Osteoblast (primary cell): ENCODE measurements at regions not wholly inside any gene's neighbourhood (a gene's known extent, or its start where the extent isn't known, plus 50 kb on each side); places are given as distances from the start of the nearest gene placed in this dataset.
A peak's percentile ranks its signal among the peaks of the same experiment; 100 is the strongest.

Experiments
- DNase-seq: peaks from one replicate; pipeline ENCODE4 v3.0.0; 2011; ENCODE audit warnings: low spot score, mixed read lengths; ENCODE audit not compliant: insufficient read length; ENCODE audit errors: missing footprints
- H2AFZ ChIP-seq: 2 replicates; pipeline ENCODE4 v1.6.0; 2011; ENCODE audit warnings: mild to moderate bottlenecking, low read length
- H3K27ac ChIP-seq: 2 replicates; pipeline ENCODE4 v1.5.1; 2011; ENCODE audit warnings: mild to moderate bottlenecking, low read depth, low read length, moderate library complexity
- H3K27me3 ChIP-seq: 2 replicates; pipeline ENCODE4 v1.6.0; 2012; ENCODE audit warnings: mild to moderate bottlenecking, control low read depth, inconsistent platforms, low read length, moderate library complexity; ENCODE audit not compliant: insufficient read depth
- H3K36me3 ChIP-seq: 2 replicates; pipeline ENCODE4 v1.5.1; 2011; ENCODE audit warnings: mild to moderate bottlenecking, low read length, control low read depth, moderate library complexity; ENCODE audit not compliant: insufficient read depth
- H3K4me1 ChIP-seq: 2 replicates; pipeline ENCODE4 v1.5.1; 2011; ENCODE audit warnings: mild to moderate bottlenecking, low read length, control low read depth, moderate library complexity; ENCODE audit not compliant: insufficient read depth
- H3K4me2 ChIP-seq: 2 replicates; pipeline ENCODE4 v1.6.0; 2011; ENCODE audit warnings: mild to moderate bottlenecking, low read length; ENCODE audit not compliant: insufficient read depth
- H3K4me3 ChIP-seq: fragments of 200-600 bp; sonication (generic); 3 replicates; pipeline ENCODE4 v1.5.1; 2012; ENCODE audit warnings: mild to moderate bottlenecking, low read length, inconsistent platforms; ENCODE audit not compliant: insufficient read depth
- H3K79me2 ChIP-seq: 2 replicates; pipeline ENCODE4 v1.6.0; 2012; ENCODE audit warnings: mild to moderate bottlenecking, low read length, control low read depth, inconsistent platforms; ENCODE audit not compliant: insufficient read depth
- H3K9me3 ChIP-seq: 2 replicates; pipeline ENCODE4 v1.5.1; 2011; ENCODE audit warnings: low read depth, low read length, control low read depth
- H4K20me1 ChIP-seq: 2 replicates; pipeline ENCODE4 v1.6.0; 2012; ENCODE audit warnings: mild to moderate bottlenecking, low read length, control low read depth; ENCODE audit not compliant: insufficient read depth
- TF ChIP-seq, protein P1 (sequence below): IDR thresholded peaks from 2 replicates; pipeline ENCODE4 v1.5.1; 2011; ENCODE audit warnings: mild to moderate bottlenecking, low read depth, low read length, moderate library complexity; ENCODE audit errors: extremely low read depth

DNA sequence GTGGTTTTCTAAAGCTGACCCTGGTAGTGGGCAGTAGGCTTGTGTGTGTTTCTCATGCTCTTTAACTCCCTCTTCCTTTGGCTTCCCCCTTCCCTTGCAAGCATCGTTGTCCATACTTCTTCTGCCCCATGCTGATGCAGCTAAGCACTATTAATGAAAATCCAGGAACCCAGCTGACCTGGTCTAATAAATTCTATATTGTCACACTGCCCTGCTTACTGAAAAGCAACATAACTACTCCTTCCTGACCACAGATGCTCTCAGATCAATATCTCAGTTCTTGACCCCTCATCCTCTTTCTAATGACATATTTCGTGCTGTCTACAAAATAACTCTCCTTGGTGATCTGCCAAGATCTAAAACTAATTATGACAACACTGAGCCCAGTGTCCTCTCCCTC is 405.5 kb downstream of the EFNA5 start:
- H3K9me3 ChIP-seq = no peaks in the 10 kb centered on the region
- H3K79me2 ChIP-seq = no peaks in the 10 kb centered on the region
- H3K4me3 ChIP-seq = no peak overlapping the region
- no peak for DNase-seq
- H2AFZ ChIP-seq = no peak overlapping the region
- H3K27ac ChIP-seq = no peak overlapping the region
- no peak overlapping the region for H3K4me2 ChIP-seq
- H3K27me3 ChIP-seq = no peaks in the 10 kb centered on the region
- TF ChIP-seq, protein P1, sequence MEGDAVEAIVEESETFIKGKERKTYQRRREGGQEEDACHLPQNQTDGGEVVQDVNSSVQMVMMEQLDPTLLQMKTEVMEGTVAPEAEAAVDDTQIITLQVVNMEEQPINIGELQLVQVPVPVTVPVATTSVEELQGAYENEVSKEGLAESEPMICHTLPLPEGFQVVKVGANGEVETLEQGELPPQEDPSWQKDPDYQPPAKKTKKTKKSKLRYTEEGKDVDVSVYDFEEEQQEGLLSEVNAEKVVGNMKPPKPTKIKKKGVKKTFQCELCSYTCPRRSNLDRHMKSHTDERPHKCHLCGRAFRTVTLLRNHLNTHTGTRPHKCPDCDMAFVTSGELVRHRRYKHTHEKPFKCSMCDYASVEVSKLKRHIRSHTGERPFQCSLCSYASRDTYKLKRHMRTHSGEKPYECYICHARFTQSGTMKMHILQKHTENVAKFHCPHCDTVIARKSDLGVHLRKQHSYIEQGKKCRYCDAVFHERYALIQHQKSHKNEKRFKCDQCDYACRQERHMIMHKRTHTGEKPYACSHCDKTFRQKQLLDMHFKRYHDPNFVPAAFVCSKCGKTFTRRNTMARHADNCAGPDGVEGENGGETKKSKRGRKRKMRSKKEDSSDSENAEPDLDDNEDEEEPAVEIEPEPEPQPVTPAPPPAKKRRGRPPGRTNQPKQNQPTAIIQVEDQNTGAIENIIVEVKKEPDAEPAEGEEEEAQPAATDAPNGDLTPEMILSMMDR = no peak
- no peaks in the 10 kb centered on the region for H3K4me1 ChIP-seq
- H3K36me3 ChIP-seq = no peaks in the 10 kb centered on the region
- H4K20me1 ChIP-seq = no peaks in the 10 kb centered on the region

DNA sequence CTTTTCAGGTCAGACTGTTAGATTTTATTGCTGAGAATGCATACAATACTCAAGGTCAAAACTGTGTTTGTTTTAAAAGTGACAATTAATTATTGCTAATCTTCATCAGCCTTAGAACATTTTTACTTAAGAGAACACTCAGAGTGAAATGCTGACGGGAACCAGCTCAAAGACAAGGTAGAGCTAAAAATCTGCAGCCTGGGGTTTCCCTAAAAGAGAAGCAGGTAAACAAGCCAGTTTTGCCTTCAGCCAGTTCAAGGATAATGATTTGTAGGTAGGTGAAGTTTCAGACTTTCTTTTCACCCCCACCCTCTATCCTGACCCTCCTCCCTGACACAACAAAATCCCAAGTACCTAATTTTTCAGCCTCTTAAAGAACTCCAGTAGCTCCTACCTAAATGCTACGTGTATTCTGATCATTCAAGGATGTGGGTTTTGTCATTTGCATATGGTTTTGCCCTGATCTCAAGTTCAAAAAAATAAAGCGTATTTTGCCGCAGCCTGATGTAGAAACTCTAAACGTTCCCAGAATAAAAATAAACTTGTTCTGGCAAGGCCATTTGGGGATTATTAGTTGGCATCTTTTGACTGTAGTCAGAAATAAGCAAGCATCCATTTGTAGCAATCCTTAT is 407.2 kb downstream of the EFNA5 start:
- Histone ChIP-seq H2AFZ (no peak overlapping the region), H3K79me2 (no peaks in the 10 kb centered on the region), H3K27ac (no peak overlapping the region), H3K4me2 (no peak overlapping the region), H3K4me3 (no peak overlapping the region), H3K27me3 (no peaks in the 10 kb centered on the region), H3K9me3 (no peaks in the 10 kb centered on the region), H3K36me3 (no peaks in the 10 kb centered on the region), H4K20me1 (no peaks in the 10 kb centered on the region), H3K4me1 (no peaks in the 10 kb centered on the region)
- TF ChIP-seq, protein P1 = no peak
- no peak for DNase-seq

DNA sequence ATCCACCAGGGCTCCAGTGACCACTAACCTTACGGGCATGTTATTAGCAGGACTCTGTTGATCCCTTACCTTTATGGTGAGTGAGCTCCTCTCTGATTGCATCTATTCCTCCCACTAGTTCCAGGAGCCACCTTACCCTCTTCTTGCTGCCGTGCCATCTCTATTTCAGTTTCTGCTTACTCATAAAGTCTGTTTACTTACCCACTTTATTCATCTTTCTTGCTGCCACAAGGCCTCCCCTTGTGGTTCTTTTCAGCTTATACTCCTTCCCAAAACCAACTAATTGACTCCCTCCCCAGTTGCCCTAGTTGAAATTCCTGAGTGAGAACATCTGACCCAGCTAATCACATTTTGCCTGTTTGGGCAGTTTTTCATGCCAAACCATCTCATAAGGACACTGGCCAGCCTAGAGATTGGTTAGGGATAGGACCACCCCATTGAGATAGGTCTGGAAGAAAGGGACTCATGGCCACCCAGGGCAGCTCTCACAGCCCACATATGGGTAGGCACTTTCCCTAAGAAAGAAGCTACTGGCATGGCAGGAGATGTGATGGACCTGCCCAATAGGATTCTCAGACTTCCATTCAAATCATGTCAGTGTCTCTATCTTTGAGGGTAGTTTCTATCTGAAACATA is 412.7 kb downstream of the EFNA5 start:
- no peaks in the 10 kb centered on the region for H3K36me3 ChIP-seq
- TF ChIP-seq, protein P1 = no peak
- H3K4me1 ChIP-seq = peaks cover 3% of the 10 kb centered on the region
- H3K9me3 ChIP-seq = no peaks in the 10 kb centered on the region
- H3K27me3 ChIP-seq = no peaks in the 10 kb centered on the region
- no peak overlapping the region for H2AFZ ChIP-seq
- no peaks in the 10 kb centered on the region for H3K79me2 ChIP-seq
- no peak overlapping the region for H3K4me2 ChIP-seq
- H4K20me1 ChIP-seq = no peaks in the 10 kb centered on the region
- peak; percentile 76 for DNase-seq
- no peak overlapping the region for H3K4me3 ChIP-seq
- no peak overlapping the region for H3K27ac ChIP-seq

DNA sequence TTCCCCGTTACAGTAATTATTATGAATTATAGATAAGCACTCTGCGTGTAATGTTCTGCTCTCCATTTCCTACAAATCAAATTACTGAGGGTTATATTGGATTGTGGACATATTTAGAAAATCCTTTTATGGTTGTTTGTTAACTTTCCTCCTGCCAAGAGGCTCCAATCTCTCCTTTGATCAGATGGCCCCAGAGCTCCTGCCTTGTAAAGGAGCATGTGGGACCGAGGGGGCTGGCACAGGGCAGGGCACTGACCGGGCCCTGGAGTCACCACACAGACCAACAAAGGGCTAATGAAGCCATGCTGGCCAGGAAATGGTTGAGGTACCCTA is 415.9 kb downstream of the EFNA5 start:
- H3K4me3 ChIP-seq = no peak overlapping the region
- no peak overlapping the region for H3K27ac ChIP-seq
- DNase-seq = no peak
- H3K9me3 ChIP-seq = no peaks in the 10 kb centered on the region
- H3K36me3 ChIP-seq = no peaks in the 10 kb centered on the region
- TF ChIP-seq, protein P1 = no peak
- H3K27me3 ChIP-seq = no peaks in the 10 kb centered on the region
- H3K79me2 ChIP-seq = no peaks in the 10 kb centered on the region
- H3K4me2 ChIP-seq = no peak overlapping the region
- no peak overlapping the region for H2AFZ ChIP-seq
- H3K4me1 ChIP-seq = peaks cover 3% of the 10 kb centered on the region
- H4K20me1 ChIP-seq = no peaks in the 10 kb centered on the region
